RWPE1 (cell line): ENCODE measurements at regions not wholly inside any gene's neighbourhood (a gene's known extent, or its start where the extent isn't known, plus 50 kb on each side); places are given as distances from the start of the nearest gene placed in this dataset.

ENCODE experiments used
- CTCF ChIA-PET: fragments of 350-600 bp; sonication (Branson Sonifier 250); formaldehyde crosslinking; extraction: SDS; loops from one replicate; lab custom pipeline; 2021; lab: Yijun Ruan, JAX
- POLR2A ChIA-PET: fragments of 400-600 bp; formaldehyde crosslinking; extraction: SDS; loops from one replicate; lab custom pipeline; 2020; ENCODE audit warnings: antibody characterized with exemption; ENCODE audit not compliant: low non-redundant PET; lab: Yijun Ruan, JAX
- DNase-seq: peaks from one replicate; pipeline ENCODE4 v3.0.0; 2012; ENCODE audit warnings: low spot score
- H3K27ac ChIP-seq: fragments of 450-650 bp; 2 replicates; pipeline ENCODE4 v1.5.1; 2017
- CTCF ChIP-seq: fragments of 450-650 bp; conservative IDR thresholded peaks from 2 replicates; pipeline ENCODE4 v1.5.1; 2017; ENCODE audit warnings: low read depth, mild to moderate bottlenecking

- H3K27ac ChIP-seq = no peak overlapping the region
- TF ChIP-seq CTCF = no peak
- no peak for DNase-seq
- CTCF ChIA-PET = no interaction called here
- POLR2A ChIA-PET = no interaction called here
Measured at GRCh38 chr6:165725201-165725600, 62.2 kb upstream of the PDE10A start.

- CTCF ChIA-PET = no interaction called here
- no peak overlapping the region for H3K27ac ChIP-seq
- TF ChIP-seq CTCF = no peak
- DNase-seq = no peak
- POLR2A ChIA-PET = no interaction called here
Measured at GRCh38 chr6:165723326-165723725, 60.3 kb upstream of the PDE10A start.

- ChIA-PET CTCF (interaction anchor here (0.7 kb wide), 1 partner anchor 54 kb away, joined by 3 read pairs; no protein-coding TSS in a partner anchor), POLR2A (no interaction called here)
- H3K27ac ChIP-seq = no peak overlapping the region
- no peak for DNase-seq
- TF ChIP-seq CTCF = no peak
Measured at GRCh38 chr6:165722022-165722421, 59.0 kb upstream of the PDE10A start.

GRCh38 chr6:165721356-165721755, 58.3 kb upstream of the PDE10A start:
- no peak for DNase-seq
- no peak overlapping the region for H3K27ac ChIP-seq
- ChIA-PET POLR2A (no interaction called here), CTCF (interaction anchor here (0.7 kb wide), 1 partner anchor 54 kb away, joined by 3 read pairs; no protein-coding TSS in a partner anchor)
- TF ChIP-seq CTCF = no peak

GRCh38 chr6:165718491-165718891, 55.5 kb upstream of the PDE10A start:
- CTCF ChIA-PET = no interaction called here

GRCh38 chr6:165717732-165718465, 54.9 kb upstream of the PDE10A start:
- no peak for TF ChIP-seq CTCF
- ChIA-PET CTCF (interaction anchor here (0.7 kb wide), 1 partner anchor 168 kb away, joined by 4 read pairs; no protein-coding TSS in a partner anchor), POLR2A (no interaction called here)
- no peak overlapping the region for H3K27ac ChIP-seq
- DNase-seq = no peak

More at GRCh38 chr6:165718491-165718891, 55.5 kb upstream of the PDE10A start:
- TF ChIP-seq CTCF = no peak
- no peak overlapping the region for H3K27ac ChIP-seq
- POLR2A ChIA-PET = no interaction called here
- DNase-seq = no peak
